ENCODE measurements at regions not wholly inside any gene's neighbourhood (a gene's known extent, or its start where the extent isn't known, plus 50 kb on each side); places are given as distances from the start of the nearest gene placed in this dataset.

GRCh38 chr11:109783840-109784239 is 309.4 kb upstream of the ZC3H12C start:
- Histone ChIP-seq H3K9ac (ENCODE audit: control insufficient read depth, insufficient read depth, low read length) (no peak overlapping the region), H3K9me3 (replicated peaks; ENCODE audit: control insufficient read depth, insufficient read depth, low read length) (no peaks in the 10 kb centered on the region), H3K4me1 (ENCODE audit: control insufficient read depth, insufficient read depth, low read length) (no peaks in the 10 kb centered on the region), H3K79me2 (ENCODE audit: control insufficient read depth, insufficient read depth, low read length) (no peaks in the 10 kb centered on the region), H3K27ac (ENCODE audit: control insufficient read depth, insufficient read depth) (no peak overlapping the region), H4K20me1 (ENCODE audit: control insufficient read depth, insufficient read depth) (no peaks in the 10 kb centered on the region), H3K36me3 (ENCODE audit: control insufficient read depth in 2 of 2, insufficient read depth in 2 of 2, low read length in 1 of 2) (no peaks in the 10 kb centered on the region), H3K4me3 (no peak overlapping the region), H2AFZ (ENCODE audit: control insufficient read depth, low read depth, low read length) (no peak overlapping the region), H3K27me3 (replicated peaks in 1 of 2; ENCODE audit: control insufficient read depth in 2 of 2, insufficient read depth in 2 of 2, low read length in 1 of 2) (no peaks in the 10 kb centered on the region), H3K4me2 (ENCODE audit: control insufficient read depth, insufficient read depth) (no peak overlapping the region)
- 7% methylated on average over 3 of the region's 3 CpGs for WGBS (ENCODE audit: insufficient coverage, insufficient replicate concordance, low lambda C conversion rate, missing lambda C conversion rate)
- CTCF ChIA-PET, result interaction anchor here (1.4 kb wide), 1 partner anchor 71 kb away, joined by 3 read pairs; no protein-coding TSS in a partner anchor
- peak; percentile 87 for ATAC-seq
- peak; percentile 15 for DNase-seq (ENCODE audit: low read depth, low spot score)
- FAIRE-seq, result no peak
- SMC1A ChIA-PET (ENCODE audit: uncharacterized antibody, unreplicated experiment), result interaction anchor here (0.9 to 1.5 kb wide), 4 partner anchors 8 to 157 kb away, joined by 3 to 4 read pairs (median 3); no protein-coding TSS in a partner anchor
- POLR2A ChIA-PET, result no interaction called here
- RAD21 ChIA-PET (ENCODE audit: unreplicated experiment), result no interaction called here
- in situ Hi-C loops (cut with MboI) (no loop called here), intact Hi-C loops (cut with micrococcal nuclease; ENCODE audit: unreplicated experiment) (no loop called here)
- TF ChIP-seq FOXK2 (IDR thresholded peaks at IDR 0.05), result no peak
- no peak for TF ChIP-seq YBX1 (IDR thresholded peaks at IDR 0.05)
- no peak for TF ChIP-seq PAX8 (IDR thresholded peaks at IDR 0.05)
- no peak for TF ChIP-seq ETV6 (conservative IDR thresholded peaks at IDR 0.05 in 1 of 2, IDR thresholded peaks at IDR 0.05 in 1 of 2; ENCODE audit: borderline replicate concordance in 1 of 2, low read depth in 1 of 2)
- no peak for TF ChIP-seq FOS (IDR thresholded peaks at IDR 0.05; ENCODE audit: borderline replicate concordance, extremely low read depth, insufficient read length)
- no peak for TF ChIP-seq RELB (IDR thresholded peaks at IDR 0.05; ENCODE audit: low read depth)
- no peak for TF ChIP-seq SIX5 (IDR thresholded peaks at IDR 0.05; ENCODE audit: low read depth, low read length, severe bottlenecking)
- TF ChIP-seq CHD2 (IDR thresholded peaks at IDR 0.05; ENCODE audit: borderline replicate concordance, low read depth, low read length), result no peak
- no peak for TF ChIP-seq NRF1 (conservative IDR thresholded peaks at IDR 0.05; ENCODE audit: low read depth, low read length)
- no peak for TF ChIP-seq BHLHE40 (IDR thresholded peaks at IDR 0.05; ENCODE audit: borderline replicate concordance in 1 of 2, low read depth in 2 of 2, low read length in 1 of 2)
- TF ChIP-seq TCF7 (IDR thresholded peaks at IDR 0.05; ENCODE audit: borderline replicate concordance), result no peak
- TF ChIP-seq POLR2AphosphoS2 (IDR thresholded peaks at IDR 0.05; ENCODE audit: low read depth, low read length), result no peak
- no peak for TF ChIP-seq IRF4 (IDR thresholded peaks at IDR 0.05; ENCODE audit: low read depth, low read length)
- TF ChIP-seq KAT2A (conservative IDR thresholded peaks at IDR 0.05; ENCODE audit: control insufficient read depth, low read depth, low read length), result no peak
- no peak for TF ChIP-seq SMAD1 (IDR thresholded peaks at IDR 0.05; ENCODE audit: low read depth, partially characterized antibody)
- no peak for TF ChIP-seq SRF (IDR thresholded peaks at IDR 0.05; ENCODE audit: low read depth in 2 of 2, low read length in 2 of 2)
- BruUV-seq (replicated peaks), result no TSS peak
